Trophoblast cell (in vitro differentiated cells and primary cell): ENCODE measurements at regions not wholly inside any gene's neighbourhood (a gene's known extent, or its start where the extent isn't known, plus 50 kb on each side); places are given as distances from the start of the nearest gene placed in this dataset.

ENCODE experiments used
- DNase-seq, 2 donors: peaks; one replicate each; pipeline ENCODE4 v3.0.0-alpha.2; 2016
- H2AFZ ChIP-seq: 2 replicates; pipeline ENCODE4 v1.6.1; 2013; ENCODE audit warnings: low read length, moderate library complexity, mild to moderate bottlenecking; ENCODE audit not compliant: insufficient read depth, poor library complexity
- H2AK5ac ChIP-seq: 2 replicates; pipeline ENCODE4 v1.6.1; 2013; ENCODE audit warnings: mild to moderate bottlenecking, low read length
- H2BK120ac ChIP-seq: 2 replicates; pipeline ENCODE4 v1.6.1; 2013; ENCODE audit warnings: low read length, mild to moderate bottlenecking, moderate library complexity; ENCODE audit not compliant: insufficient read depth, poor library complexity
- H2BK12ac ChIP-seq: 2 replicates; pipeline ENCODE4 v1.6.1; 2013; ENCODE audit warnings: mild to moderate bottlenecking, low read length, moderate library complexity
- H2BK5ac ChIP-seq: 2 replicates; pipeline ENCODE4 v1.6.1; 2013; ENCODE audit warnings: low read length, low read depth, moderate library complexity, mild to moderate bottlenecking; ENCODE audit not compliant: poor library complexity
- H3K14ac ChIP-seq: 2 replicates; pipeline ENCODE4 v1.6.1; 2013; ENCODE audit warnings: mild to moderate bottlenecking, low read length
- H3K18ac ChIP-seq: 2 replicates; pipeline ENCODE4 v1.6.1; 2013; ENCODE audit warnings: mild to moderate bottlenecking, low read length
- H3K23ac ChIP-seq: 2 replicates; pipeline ENCODE4 v1.6.1; 2013; ENCODE audit warnings: low read length
- H3K27ac ChIP-seq: 2 replicates; pipeline ENCODE4 v1.5.1; 2013; ENCODE audit warnings: low read depth, mild to moderate bottlenecking, inconsistent platforms, low read length, moderate library complexity
- H3K27me3 ChIP-seq: 2 replicates; pipeline ENCODE4 v1.6.1; 2013; ENCODE audit warnings: inconsistent platforms, mild to moderate bottlenecking, low read length, moderate library complexity; ENCODE audit not compliant: insufficient read depth
- H3K36me3 ChIP-seq, 2 experiments: 1 replicate in 1 of 2; 2 replicates in 1 of 2; pipeline ENCODE4 v1.6.1; 2013; ENCODE audit warnings: low read length in 2 of 2, mild to moderate bottlenecking in 2 of 2, moderate library complexity in 1 of 2; ENCODE audit not compliant: insufficient read depth in 2 of 2, control insufficient read depth in 1 of 2
- H3K4ac ChIP-seq: 2 replicates; pipeline ENCODE4 v1.6.1; 2013; ENCODE audit warnings: low read depth, mild to moderate bottlenecking, low read length, moderate library complexity
- H3K4me1 ChIP-seq, 2 experiments: 1 replicate in 1 of 2; 2 replicates in 1 of 2; pipeline ENCODE4 v1.6.1; 2013; ENCODE audit warnings: low read length in 2 of 2, mild to moderate bottlenecking in 2 of 2, moderate library complexity in 1 of 2; ENCODE audit not compliant: insufficient read depth in 2 of 2, control insufficient read depth in 1 of 2
- H3K4me2 ChIP-seq: 2 replicates; pipeline ENCODE4 v1.6.1; 2013; ENCODE audit warnings: inconsistent platforms, mild to moderate bottlenecking, low read length, moderate library complexity
- H3K4me3 ChIP-seq: 2 replicates; pipeline ENCODE4 v1.5.1; 2013; ENCODE audit warnings: mild to moderate bottlenecking, low read depth, low read length, inconsistent platforms
- H3K79me1 ChIP-seq: one replicate; pipeline ENCODE4 v1.6.1; 2013; ENCODE audit warnings: low read length
- H3K79me2 ChIP-seq: 2 replicates; pipeline ENCODE4 v1.6.1; 2013; ENCODE audit warnings: low read length, mild to moderate bottlenecking; ENCODE audit not compliant: control insufficient read depth, insufficient read depth, poor library complexity
- H3K9ac ChIP-seq: 2 replicates; pipeline ENCODE4 v1.6.1; 2013; ENCODE audit warnings: mild to moderate bottlenecking, low read length
- H3K9me3 ChIP-seq: 2 replicates; pipeline ENCODE4 v1.6.1; 2013; ENCODE audit warnings: low read depth, mild to moderate bottlenecking, control low read depth, inconsistent platforms, low read length; ENCODE audit not compliant: insufficient read depth
- H4K12ac ChIP-seq: 2 replicates; pipeline ENCODE4 v1.6.1; 2013; ENCODE audit warnings: low read depth, mild to moderate bottlenecking, low read length, moderate library complexity
- H4K8ac ChIP-seq: 2 replicates; pipeline ENCODE4 v1.6.1; 2013; ENCODE audit warnings: low read depth, mild to moderate bottlenecking, low read length, moderate library complexity
- H4K91ac ChIP-seq: one replicate; pipeline ENCODE4 v1.6.1; 2013; ENCODE audit warnings: low read depth, mild to moderate bottlenecking, low read length, moderate library complexity
- WGBS: extraction: QIAGEN DNeasy Blood & Tissue Kit; methylation state at CpG from one replicate; pipeline ENCODE4 v1.1.7; 2013; ENCODE audit warnings: missing lambda C conversion rate; ENCODE audit not compliant: insufficient read length, insufficient coverage; ENCODE audit errors: extremely low coverage; 5-methylcytosine and 5-hydroxymethylcytosine counted together

DNA sequence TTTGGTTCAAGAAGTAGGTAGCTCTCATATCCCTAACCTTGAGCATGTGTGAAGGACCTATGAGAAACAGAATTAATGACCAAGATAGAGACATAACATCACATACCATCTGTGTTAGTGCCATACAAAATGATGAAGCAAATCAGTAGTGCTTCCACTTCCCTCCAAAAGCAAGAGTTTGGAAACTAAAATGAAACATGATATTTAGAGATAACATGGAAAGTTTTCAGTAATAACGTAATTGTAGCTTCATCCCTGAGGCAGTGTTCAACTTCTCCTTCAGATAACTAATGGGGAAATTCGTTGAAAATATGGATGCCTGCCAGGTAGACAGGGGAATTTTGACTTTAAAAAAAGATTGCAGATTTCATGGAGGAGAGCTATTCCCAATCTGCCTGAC lies 248.4 kb upstream of the IRAK1BP1 start:
- Histone ChIP-seq H3K79me2 (no peaks in the 10 kb centered on the region), H2AK5ac (no peak overlapping the region), H3K14ac (no peak overlapping the region), H4K91ac (no peak overlapping the region), H2AFZ (no peak overlapping the region), H3K18ac (no peak overlapping the region), H3K9ac (no peak overlapping the region), H4K8ac (no peak overlapping the region), H4K12ac (no peak overlapping the region), H3K4me1 (no peaks in the 10 kb centered on the region), H2BK120ac (no peak overlapping the region), H3K27ac (no peak overlapping the region), H3K4ac (no peak overlapping the region), H2BK12ac (no peak overlapping the region), H3K9me3 (no peaks in the 10 kb centered on the region), H3K4me3 (no peak overlapping the region), H2BK5ac (no peak overlapping the region), H3K27me3 (no peaks in the 10 kb centered on the region), H3K79me1 (no peaks in the 10 kb centered on the region), H3K4me2 (no peak overlapping the region), H3K23ac (no peak overlapping the region), H3K36me3 (no peaks in the 10 kb centered on the region)
- peak in 1 of 2 donors; percentile 2 for DNase-seq
- no CpG with 5 or more reads among the region's 2 CpGs for WGBS

DNA sequence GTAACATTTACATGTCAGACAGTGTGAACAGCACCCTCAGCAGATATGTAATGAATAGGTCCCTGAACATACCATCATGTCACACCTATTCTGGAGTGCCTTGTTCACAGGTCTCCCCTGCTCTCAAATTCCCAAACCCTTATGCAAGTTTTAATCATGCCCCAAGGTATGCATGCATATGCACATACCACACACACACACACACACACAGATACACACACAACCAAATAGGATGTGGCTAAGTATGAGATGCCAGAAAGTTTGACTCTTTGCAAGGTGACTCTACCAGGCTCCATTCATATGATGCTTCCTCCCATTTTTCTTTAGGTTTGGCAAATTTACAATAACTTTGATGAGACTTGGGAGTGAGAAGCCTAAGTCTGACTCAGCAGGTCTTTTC lies 243.8 kb upstream of the IRAK1BP1 start:
- no peak overlapping the region for H4K91ac ChIP-seq
- no peak overlapping the region for H3K18ac ChIP-seq
- H3K27ac ChIP-seq = no peak overlapping the region
- no peaks in the 10 kb centered on the region for H3K79me1 ChIP-seq
- no peak overlapping the region for H3K4ac ChIP-seq
- DNase-seq = no peak
- no peaks in the 10 kb centered on the region for H3K36me3 ChIP-seq
- H3K14ac ChIP-seq = no peak overlapping the region
- H2BK12ac ChIP-seq = no peak overlapping the region
- peak overlapping the region; percentile 52 for H3K23ac ChIP-seq
- no peak overlapping the region for H2AFZ ChIP-seq
- H2BK120ac ChIP-seq = no peak overlapping the region
- H3K9ac ChIP-seq = no peak overlapping the region
- H3K4me1 ChIP-seq = no peaks in the 10 kb centered on the region
- H3K4me3 ChIP-seq = no peak overlapping the region
- H3K27me3 ChIP-seq = no peaks in the 10 kb centered on the region
- H4K8ac ChIP-seq = no peak overlapping the region
- no peak overlapping the region for H2BK5ac ChIP-seq
- no peaks in the 10 kb centered on the region for H3K9me3 ChIP-seq
- H3K79me2 ChIP-seq = no peaks in the 10 kb centered on the region
- no peak overlapping the region for H3K4me2 ChIP-seq
- H2AK5ac ChIP-seq = no peak overlapping the region
- no peak overlapping the region for H4K12ac ChIP-seq

DNA sequence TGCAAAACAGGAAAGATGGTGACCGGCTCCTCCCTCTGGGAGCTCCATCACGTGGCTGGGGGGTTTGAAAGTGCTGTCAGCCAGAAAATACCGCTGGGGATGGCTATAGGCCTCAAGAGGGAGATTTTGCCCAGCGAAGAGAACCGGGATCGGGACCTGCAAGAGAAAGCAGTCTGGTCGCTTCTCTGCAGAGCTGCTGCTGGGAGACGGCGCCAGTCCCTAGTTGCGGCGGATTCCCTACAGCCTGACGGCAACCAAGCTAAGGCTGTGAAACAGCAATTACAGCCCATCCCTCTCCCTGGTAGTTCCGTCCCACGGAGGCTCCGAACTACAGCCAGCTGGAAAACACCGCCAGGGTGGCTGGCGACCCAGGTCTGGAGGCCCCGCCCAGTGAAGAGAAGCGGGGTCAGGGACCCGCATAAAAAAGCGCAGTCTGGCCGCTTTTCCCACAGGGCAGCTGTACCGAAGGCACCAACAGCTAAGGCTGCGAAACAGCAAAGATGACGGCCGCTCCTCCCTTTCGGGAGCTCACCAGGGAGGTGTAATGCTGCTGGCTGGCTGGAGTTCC lies 238.1 kb upstream of the IRAK1BP1 start:
- no peak overlapping the region for H3K27ac ChIP-seq
- H3K9me3 ChIP-seq = no peaks in the 10 kb centered on the region
- no peaks in the 10 kb centered on the region for H3K27me3 ChIP-seq
- H4K91ac ChIP-seq = no peak overlapping the region
- no peaks in the 10 kb centered on the region for H3K36me3 ChIP-seq
- H2BK120ac ChIP-seq = no peak overlapping the region
- no peaks in the 10 kb centered on the region for H3K4me1 ChIP-seq
- DNase-seq = peak in 1 of 2 donors; percentile 2
- H3K4me2 ChIP-seq = no peak overlapping the region
- H4K8ac ChIP-seq = no peak overlapping the region
- H3K18ac ChIP-seq = no peak overlapping the region
- no peak overlapping the region for H2BK12ac ChIP-seq
- no peak overlapping the region for H3K9ac ChIP-seq
- no peaks in the 10 kb centered on the region for H3K79me2 ChIP-seq
- no peak overlapping the region for H3K23ac ChIP-seq
- H3K79me1 ChIP-seq = no peaks in the 10 kb centered on the region
- no peak overlapping the region for H3K4ac ChIP-seq
- no peak overlapping the region for H3K4me3 ChIP-seq
- no peak overlapping the region for H3K14ac ChIP-seq
- no peak overlapping the region for H2AK5ac ChIP-seq
- H2AFZ ChIP-seq = no peak overlapping the region
- WGBS = no CpG with 5 or more reads among the region's 27 CpGs
- no peak overlapping the region for H4K12ac ChIP-seq
- no peak overlapping the region for H2BK5ac ChIP-seq

DNA sequence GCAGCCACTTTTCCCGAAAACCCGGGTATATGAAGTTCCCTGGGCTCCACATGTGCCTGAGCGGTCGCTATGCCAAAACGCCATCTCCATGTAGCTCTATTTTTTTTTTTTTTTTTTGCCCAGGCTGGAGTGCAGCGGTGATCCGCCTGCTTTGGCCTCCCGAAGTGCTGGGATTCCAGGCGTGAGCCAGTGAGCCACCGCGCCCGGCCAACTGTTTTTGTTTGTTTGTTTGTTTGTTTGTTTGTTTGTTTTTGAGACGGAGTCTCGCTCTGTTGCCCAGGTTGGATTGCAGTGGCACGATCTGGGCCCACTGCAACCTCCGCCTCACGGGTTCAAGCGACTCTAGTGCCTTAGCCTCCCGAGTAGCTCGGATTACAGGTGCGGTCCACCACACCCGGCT lies 237.5 kb upstream of the IRAK1BP1 start:
- H3K36me3 ChIP-seq = no peaks in the 10 kb centered on the region
- no peak overlapping the region for H3K4ac ChIP-seq
- no peak overlapping the region for H2BK5ac ChIP-seq
- H3K9ac ChIP-seq = no peak overlapping the region
- no peak overlapping the region for H2AFZ ChIP-seq
- no peaks in the 10 kb centered on the region for H3K27me3 ChIP-seq
- no peak overlapping the region for H3K14ac ChIP-seq
- H2BK120ac ChIP-seq = no peak overlapping the region
- no peak for DNase-seq
- H3K4me3 ChIP-seq = no peak overlapping the region
- WGBS = no CpG with 5 or more reads among the region's 22 CpGs
- H2BK12ac ChIP-seq = no peak overlapping the region
- H2AK5ac ChIP-seq = no peak overlapping the region
- H3K27ac ChIP-seq = no peak overlapping the region
- H3K79me1 ChIP-seq = no peaks in the 10 kb centered on the region
- H4K91ac ChIP-seq = no peak overlapping the region
- H4K8ac ChIP-seq = no peak overlapping the region
- no peaks in the 10 kb centered on the region for H3K9me3 ChIP-seq
- no peaks in the 10 kb centered on the region for H3K79me2 ChIP-seq
- no peak overlapping the region for H3K23ac ChIP-seq
- H4K12ac ChIP-seq = no peak overlapping the region
- H3K4me2 ChIP-seq = no peak overlapping the region
- no peak overlapping the region for H3K18ac ChIP-seq
- no peaks in the 10 kb centered on the region for H3K4me1 ChIP-seq
